ENCODE measurements at regions not wholly inside any gene's neighbourhood (a gene's known extent, or its start where the extent isn't known, plus 50 kb on each side); places are given as distances from the start of the nearest gene placed in this dataset.

GRCh38 chr5:173463207-173463606 is 135.0 kb upstream of the STC2 start:
- H3K27ac ChIP-seq: no peak overlapping the region
- no peak for TF ChIP-seq CTCF (IDR thresholded peaks at IDR 0.05)
- H3K79me2 ChIP-seq: no peaks in the 10 kb centered on the region
- no peak overlapping the region for H3K4me2 ChIP-seq (ENCODE audit: low read length)
- H3K27me3 ChIP-seq (ENCODE audit: control insufficient read depth, insufficient read depth, low read length): no peaks in the 10 kb centered on the region
- H3K4me1 ChIP-seq: peaks cover 8% of the 10 kb centered on the region
- H3K36me3 ChIP-seq (ENCODE audit: control insufficient read depth, insufficient read depth, low read length): no peaks in the 10 kb centered on the region
- no peak overlapping the region for H3K9ac ChIP-seq
- no peaks in the 10 kb centered on the region for H3K9me3 ChIP-seq (ENCODE audit: control insufficient read depth, low read length)
- no peak overlapping the region for H2AFZ ChIP-seq
- H3K4me3 ChIP-seq (ENCODE audit: low read depth, low read length): no peak overlapping the region

- Histone ChIP-seq H3K9ac (no peak overlapping the region), H3K27ac (no peak overlapping the region), H3K4me1 (peaks cover 8% of the 10 kb centered on the region), H3K9me3 (ENCODE audit: control insufficient read depth, low read length) (no peaks in the 10 kb centered on the region), H3K4me2 (ENCODE audit: low read length) (no peak overlapping the region), H3K36me3 (ENCODE audit: control insufficient read depth, insufficient read depth, low read length) (no peaks in the 10 kb centered on the region), H3K4me3 (ENCODE audit: low read depth, low read length) (no peak overlapping the region), H3K79me2 (no peaks in the 10 kb centered on the region), H2AFZ (no peak overlapping the region), H3K27me3 (ENCODE audit: control insufficient read depth, insufficient read depth, low read length) (no peaks in the 10 kb centered on the region)
- TF ChIP-seq CTCF (IDR thresholded peaks at IDR 0.05): no peak
Measured at GRCh38 chr5:173458828-173459609, 130.8 kb upstream of the STC2 start.

GRCh38 chr5:173457482-173457881 is 129.3 kb upstream of the STC2 start:
- H3K79me2 ChIP-seq: no peaks in the 10 kb centered on the region
- H3K27me3 ChIP-seq (ENCODE audit: control insufficient read depth, insufficient read depth, low read length): no peaks in the 10 kb centered on the region
- H3K4me2 ChIP-seq (ENCODE audit: low read length): no peak overlapping the region
- H3K36me3 ChIP-seq (ENCODE audit: control insufficient read depth, insufficient read depth, low read length): no peaks in the 10 kb centered on the region
- H2AFZ ChIP-seq: no peak overlapping the region
- TF ChIP-seq CTCF (IDR thresholded peaks at IDR 0.05): no peak
- no peak overlapping the region for H3K27ac ChIP-seq
- no peak overlapping the region for H3K4me3 ChIP-seq (ENCODE audit: low read depth, low read length)
- H3K9ac ChIP-seq: no peak overlapping the region
- peaks cover 8% of the 10 kb centered on the region for H3K4me1 ChIP-seq
- H3K9me3 ChIP-seq (ENCODE audit: control insufficient read depth, low read length): no peaks in the 10 kb centered on the region

GRCh38 chr5:173456751-173457171 is 128.5 kb upstream of the STC2 start:
- Histone ChIP-seq H3K9me3 (ENCODE audit: control insufficient read depth, low read length) (no peaks in the 10 kb centered on the region), H3K36me3 (ENCODE audit: control insufficient read depth, insufficient read depth, low read length) (no peaks in the 10 kb centered on the region), H3K4me1 (peaks cover 8% of the 10 kb centered on the region), H3K4me2 (ENCODE audit: low read length) (no peak overlapping the region), H3K27me3 (ENCODE audit: control insufficient read depth, insufficient read depth, low read length) (no peaks in the 10 kb centered on the region), H3K79me2 (no peaks in the 10 kb centered on the region), H3K4me3 (ENCODE audit: low read depth, low read length) (no peak overlapping the region), H2AFZ (no peak overlapping the region), H3K9ac (no peak overlapping the region), H3K27ac (no peak overlapping the region)
- TF ChIP-seq CTCF (IDR thresholded peaks at IDR 0.05): no peak

- Histone ChIP-seq H3K9ac (no peak overlapping the region), H3K4me3 (ENCODE audit: low read depth, low read length) (no peak overlapping the region), H3K9me3 (ENCODE audit: control insufficient read depth, low read length) (no peaks in the 10 kb centered on the region), H3K36me3 (ENCODE audit: control insufficient read depth, insufficient read depth, low read length) (no peaks in the 10 kb centered on the region), H3K4me1 (peaks cover 5% of the 10 kb centered on the region), H3K79me2 (no peaks in the 10 kb centered on the region), H3K27ac (no peak overlapping the region), H2AFZ (no peak overlapping the region), H3K27me3 (ENCODE audit: control insufficient read depth, insufficient read depth, low read length) (no peaks in the 10 kb centered on the region), H3K4me2 (ENCODE audit: low read length) (no peak overlapping the region)
- TF ChIP-seq CTCF (IDR thresholded peaks at IDR 0.05): no peak
Measured at GRCh38 chr5:173456181-173456580, 128.0 kb upstream of the STC2 start.
